NB4 (cell line): ENCODE measurements at regions not wholly inside any gene's neighbourhood (a gene's known extent, or its start where the extent isn't known, plus 50 kb on each side); places are given as distances from the start of the nearest gene placed in this dataset.

Source experiments
- MAX ChIP-seq: IDR thresholded peaks from 2 replicates; pipeline ENCODE4 v1.6.1; 2011; ENCODE audit warnings: low read depth, low read length
- MYC ChIP-seq: IDR thresholded peaks from 2 replicates; pipeline ENCODE4 v1.6.1; 2011; ENCODE audit warnings: low read depth, low read length
- POLR2A ChIP-seq: IDR thresholded peaks from 2 replicates; pipeline ENCODE4 v1.6.1; 2011; ENCODE audit warnings: mild to moderate bottlenecking; ENCODE audit not compliant: insufficient read length; ENCODE audit errors: extremely low read depth
- TF ChIP-seq, protein P1 (sequence below): IDR thresholded peaks from one replicate; pipeline ENCODE4 v1.5.1; 2012; ENCODE audit warnings: low read depth, low read length

GRCh38 chr3:81095956-81096355 is 665.5 kb downstream of the GBE1 start:
- TF ChIP-seq, protein P1, sequence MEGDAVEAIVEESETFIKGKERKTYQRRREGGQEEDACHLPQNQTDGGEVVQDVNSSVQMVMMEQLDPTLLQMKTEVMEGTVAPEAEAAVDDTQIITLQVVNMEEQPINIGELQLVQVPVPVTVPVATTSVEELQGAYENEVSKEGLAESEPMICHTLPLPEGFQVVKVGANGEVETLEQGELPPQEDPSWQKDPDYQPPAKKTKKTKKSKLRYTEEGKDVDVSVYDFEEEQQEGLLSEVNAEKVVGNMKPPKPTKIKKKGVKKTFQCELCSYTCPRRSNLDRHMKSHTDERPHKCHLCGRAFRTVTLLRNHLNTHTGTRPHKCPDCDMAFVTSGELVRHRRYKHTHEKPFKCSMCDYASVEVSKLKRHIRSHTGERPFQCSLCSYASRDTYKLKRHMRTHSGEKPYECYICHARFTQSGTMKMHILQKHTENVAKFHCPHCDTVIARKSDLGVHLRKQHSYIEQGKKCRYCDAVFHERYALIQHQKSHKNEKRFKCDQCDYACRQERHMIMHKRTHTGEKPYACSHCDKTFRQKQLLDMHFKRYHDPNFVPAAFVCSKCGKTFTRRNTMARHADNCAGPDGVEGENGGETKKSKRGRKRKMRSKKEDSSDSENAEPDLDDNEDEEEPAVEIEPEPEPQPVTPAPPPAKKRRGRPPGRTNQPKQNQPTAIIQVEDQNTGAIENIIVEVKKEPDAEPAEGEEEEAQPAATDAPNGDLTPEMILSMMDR = no peak
- TF ChIP-seq POLR2A (no peak), MAX (no peak), MYC (no peak)
